NCI-H748 (cell line): ENCODE measurements at regions not wholly inside any gene's neighbourhood (a gene's known extent, or its start where the extent isn't known, plus 50 kb on each side); places are given as distances from the start of the nearest gene placed in this dataset.
"Not testable (repeated sequence)": the region's sequence is repeated elsewhere in the genome, so short reads cannot be mapped to it uniquely, and the experiment has no call there.

Experiments used
- DNase-seq: peaks from one replicate; lab custom pipeline; 2025; ENCODE audit not compliant: unreplicated experiment; lab: John Stamatoyannopoulos, UW

DNA sequence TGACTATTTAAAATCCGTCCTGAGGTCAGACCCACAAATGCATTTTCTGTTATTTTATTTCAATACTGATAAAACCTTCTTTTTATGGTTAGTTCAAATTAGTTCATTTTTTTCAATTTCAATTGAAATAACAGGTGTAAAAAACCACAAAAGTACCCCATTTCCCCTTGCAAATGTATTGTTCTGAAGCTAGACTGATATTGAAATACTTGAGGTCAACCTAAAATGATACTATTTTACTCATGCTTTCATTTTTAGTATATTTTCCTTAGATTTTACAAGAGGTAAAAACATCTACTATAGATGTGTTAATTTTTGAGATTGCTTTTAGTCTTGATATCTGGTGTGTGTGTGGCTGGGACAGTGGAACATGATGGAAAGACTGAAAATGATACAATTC, 2237.8 kb downstream of the ARAP2 start:
- not testable (repeated sequence) for DNase-seq

DNA sequence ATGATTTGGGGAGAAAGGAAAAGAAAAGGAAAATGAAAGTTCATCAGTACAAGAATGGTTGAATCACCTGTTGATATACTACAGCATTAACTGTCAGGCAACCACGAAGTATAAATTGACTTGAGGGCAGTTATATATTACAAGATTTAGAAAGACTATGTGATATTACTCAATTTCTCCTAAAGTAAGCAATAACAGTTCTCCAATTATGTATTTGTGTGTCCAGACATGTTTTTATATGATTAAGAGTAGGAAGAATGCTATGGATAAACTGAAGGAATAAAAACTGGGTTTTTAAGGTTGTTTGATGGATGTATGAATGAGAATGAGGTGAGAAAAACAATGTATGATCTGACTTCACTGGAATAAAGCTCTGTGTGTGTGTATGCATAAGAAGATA, 2234.4 kb downstream of the ARAP2 start:
- DNase-seq = no peak

DNA sequence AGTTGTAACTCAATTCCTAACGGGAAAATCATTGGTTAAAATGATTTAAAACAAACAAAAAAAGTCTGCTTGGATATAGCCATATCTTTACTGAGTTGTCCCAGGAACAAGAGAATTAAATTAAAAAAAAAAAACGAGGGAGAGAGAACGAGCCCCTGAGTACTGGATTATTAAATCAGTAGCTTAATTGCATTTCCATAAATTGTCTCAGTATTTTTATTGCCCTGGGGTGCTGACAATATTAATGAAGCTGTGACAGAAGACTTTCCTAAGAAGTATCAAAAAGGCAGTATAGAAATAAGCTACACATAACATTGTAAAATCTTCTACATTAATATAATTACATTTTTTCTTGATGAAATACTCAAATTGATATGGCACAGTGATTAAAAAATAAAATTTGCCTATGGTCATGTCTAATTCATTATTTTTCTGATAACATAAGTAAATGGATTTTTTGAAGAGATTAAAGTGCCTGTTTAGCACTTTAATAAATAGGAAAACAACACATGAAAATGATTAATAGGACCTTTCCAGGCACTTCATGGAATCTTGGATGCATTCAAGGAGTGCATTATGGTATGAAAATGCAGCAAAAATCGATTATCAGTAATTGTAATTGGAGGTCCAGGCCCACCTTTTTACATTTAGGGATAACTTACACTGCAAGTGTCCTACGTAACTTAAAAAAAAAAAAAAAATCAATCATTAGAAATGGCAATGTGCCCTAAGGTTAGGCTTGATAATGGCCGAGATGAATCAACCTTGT, 2233.4 kb downstream of the ARAP2 start:
- DNase-seq = no peak

DNA sequence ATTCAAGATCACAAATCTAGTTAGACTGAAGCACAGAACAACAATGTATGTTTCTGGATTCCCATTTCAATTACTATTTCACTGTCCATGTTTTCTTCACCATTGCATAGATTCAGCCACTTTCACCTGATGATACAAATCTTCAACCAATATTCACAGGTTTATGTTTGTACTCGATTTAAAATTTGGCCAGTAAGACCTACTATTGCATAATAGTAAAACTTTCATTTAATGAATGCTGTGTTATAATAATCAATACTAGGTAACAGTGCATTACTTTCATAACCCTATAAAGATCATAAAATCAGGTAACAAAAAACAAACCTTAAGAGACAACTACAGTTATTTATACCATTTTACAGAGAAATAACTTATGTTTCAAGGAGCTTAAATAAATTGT, 2209.1 kb downstream of the ARAP2 start:
- DNase-seq = no peak

DNA sequence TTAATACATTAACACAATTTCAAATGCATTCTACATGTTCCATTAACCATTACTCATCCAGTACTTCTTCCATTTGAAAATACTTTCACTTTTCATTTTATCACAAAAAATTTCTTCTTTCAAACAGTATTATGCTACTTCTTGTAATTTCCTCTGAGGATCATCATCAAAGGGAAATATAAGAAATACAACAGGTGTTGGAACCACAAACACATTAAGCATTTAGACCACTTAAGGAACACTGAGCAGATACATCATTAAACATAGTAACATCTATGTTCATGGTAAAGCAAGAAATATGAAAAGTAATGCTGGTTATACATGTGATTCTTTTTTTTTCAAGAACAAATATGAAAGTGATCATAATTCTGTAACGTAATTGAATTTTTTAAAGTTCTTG, 2207.0 kb downstream of the ARAP2 start:
- no peak for DNase-seq

DNA sequence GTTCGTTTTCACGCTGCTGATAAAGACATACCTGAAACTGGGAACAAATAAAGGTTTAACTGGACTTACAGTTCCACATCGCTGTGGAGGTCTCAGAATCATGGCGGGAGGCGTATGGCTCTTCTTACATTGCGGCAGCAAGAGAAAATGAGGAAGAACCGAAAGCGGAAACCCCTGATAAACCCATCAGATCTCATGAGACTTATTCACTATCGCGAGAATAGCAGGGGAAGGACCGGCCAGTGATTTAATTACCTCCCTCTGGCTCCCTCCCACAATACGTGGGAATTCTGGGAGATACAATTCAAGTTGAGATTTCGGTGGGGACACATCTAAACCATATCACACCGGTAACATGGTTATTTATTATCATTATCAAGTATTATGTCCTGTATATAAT, 2204.5 kb downstream of the ARAP2 start:
- DNase-seq = no peak

DNA sequence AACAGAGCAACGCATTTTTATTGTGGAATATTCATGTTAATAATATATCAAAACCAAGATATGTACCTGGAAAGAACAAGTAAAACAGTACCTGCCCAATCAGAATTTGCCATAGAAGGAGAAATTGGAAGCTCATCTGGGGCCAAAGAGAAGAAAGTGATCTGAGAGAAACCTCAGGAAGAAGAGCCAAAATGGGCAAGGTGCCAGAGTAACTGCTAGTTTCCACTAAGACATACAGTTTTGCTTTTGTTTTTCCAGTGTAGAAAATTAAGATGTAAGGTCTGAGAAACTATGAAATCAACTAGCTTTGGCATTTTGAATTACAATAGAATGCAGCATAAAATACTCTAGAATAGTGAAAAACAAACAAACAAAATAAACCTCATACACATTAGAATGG, 2201.2 kb downstream of the ARAP2 start:
- no peak for DNase-seq

DNA sequence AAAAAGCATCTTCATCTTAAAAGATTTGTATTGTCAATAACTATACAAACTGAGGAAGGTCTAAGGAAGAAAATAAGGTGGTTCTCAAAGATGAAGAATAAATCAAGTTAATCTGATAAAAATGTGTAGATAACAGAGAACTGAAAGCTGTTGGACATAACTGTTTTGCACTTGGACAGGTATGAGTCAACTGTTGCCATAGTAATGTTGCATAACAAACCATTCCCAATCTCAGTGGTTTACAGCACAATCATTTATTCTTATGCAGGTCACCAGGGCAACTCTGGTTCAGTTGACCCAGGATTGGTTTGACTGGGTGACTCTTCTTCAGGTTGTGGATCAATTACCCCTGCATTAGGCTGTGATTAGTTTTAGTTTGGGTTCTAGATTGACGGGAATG, 2197.7 kb downstream of the ARAP2 start:
- no peak for DNase-seq

DNA sequence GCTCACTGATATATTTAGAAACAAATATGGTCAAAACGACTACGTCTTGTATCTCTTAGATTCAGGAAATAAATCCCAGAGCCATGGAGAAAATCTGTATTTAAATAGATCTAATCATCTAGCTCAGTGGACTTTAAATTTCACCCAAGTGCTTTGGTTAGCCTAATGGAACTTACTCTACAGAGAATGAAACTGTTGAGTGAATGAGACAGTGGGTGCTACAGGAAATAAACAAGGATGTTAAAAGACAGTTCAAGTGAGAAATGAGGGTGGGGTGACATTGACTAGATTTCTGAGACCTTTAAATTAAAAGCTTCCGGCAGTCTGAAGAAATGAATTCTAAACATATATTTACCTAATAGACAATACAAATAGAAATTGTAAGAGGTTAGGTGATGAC, 2197.0 kb downstream of the ARAP2 start:
- peak; percentile 14 for DNase-seq

DNA sequence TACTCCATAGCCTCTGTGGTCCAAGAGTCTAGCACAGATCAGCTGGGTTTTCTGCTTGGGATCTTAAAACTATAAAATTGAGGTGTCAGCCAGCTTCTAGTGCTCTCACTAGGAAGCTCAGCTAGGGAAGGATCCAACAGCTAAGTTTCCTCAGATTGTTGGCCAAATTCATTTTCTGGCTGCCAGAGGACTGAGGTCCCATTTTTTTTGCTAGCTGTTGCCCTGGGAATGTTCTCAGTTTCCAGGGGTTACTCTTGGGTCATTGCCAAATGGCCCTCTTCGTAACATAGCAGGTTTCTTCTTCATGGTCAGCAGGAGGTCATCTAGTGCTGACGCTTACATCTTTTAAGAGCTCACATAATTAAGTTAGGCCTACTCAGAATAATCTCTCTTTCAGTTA, 2178.2 kb downstream of the ARAP2 start:
- DNase-seq = no peak

DNA sequence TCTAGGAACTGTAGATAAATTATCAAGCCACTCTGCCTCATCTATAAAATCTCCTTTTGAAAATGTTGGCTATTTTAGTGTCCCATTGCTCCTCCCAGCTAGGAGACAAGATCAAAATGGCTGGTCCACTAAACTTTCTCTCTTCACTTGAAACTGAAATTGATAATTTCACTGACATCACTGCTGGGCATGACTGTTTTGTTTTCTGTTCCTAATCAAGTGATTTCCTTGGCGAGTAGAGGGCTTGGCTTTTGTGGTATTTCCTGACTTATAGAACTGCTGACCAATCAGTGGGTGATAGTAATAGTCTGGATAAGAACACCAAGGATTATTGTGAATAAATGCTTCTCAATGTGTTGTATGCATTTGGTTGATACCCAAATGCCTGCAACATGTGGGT, 2152.9 kb downstream of the ARAP2 start:
- no peak for DNase-seq

DNA sequence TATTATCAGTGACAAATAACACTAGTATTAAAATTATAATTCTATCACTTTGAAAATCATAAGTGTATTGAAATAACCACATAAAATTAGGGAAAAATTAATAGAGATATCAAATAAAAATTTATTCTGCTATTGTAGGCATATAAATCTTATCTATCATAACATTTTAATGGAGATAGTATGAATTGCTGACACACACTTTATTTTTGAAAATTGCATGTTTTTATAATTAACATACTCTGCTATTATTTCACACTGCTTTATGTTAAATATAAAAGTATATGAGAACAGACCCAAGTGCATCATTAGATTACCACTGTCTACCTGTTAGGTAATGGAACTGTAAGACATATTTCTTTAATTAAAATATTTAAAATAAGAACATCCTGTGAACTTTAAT, 2150.2 kb downstream of the ARAP2 start:
- no peak for DNase-seq

DNA sequence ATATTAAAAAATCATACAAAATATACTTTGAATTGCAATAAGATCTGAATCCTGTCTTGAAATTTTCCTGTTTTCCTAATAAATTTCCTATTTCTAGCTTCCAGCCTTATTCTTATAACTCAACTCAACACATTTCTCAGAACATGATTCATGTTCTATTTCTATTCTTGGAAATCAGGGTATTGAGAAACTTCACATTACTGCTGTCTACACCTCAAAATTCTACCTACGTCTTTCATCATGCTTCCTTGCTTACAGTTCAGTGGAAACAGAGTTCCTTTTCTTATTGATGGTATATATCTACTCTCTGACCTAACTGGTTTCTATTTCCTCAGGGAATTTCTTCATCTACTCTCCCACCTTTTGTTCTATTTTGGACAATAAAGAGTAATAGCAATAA, 2139.0 kb downstream of the ARAP2 start:
- DNase-seq = no peak

DNA sequence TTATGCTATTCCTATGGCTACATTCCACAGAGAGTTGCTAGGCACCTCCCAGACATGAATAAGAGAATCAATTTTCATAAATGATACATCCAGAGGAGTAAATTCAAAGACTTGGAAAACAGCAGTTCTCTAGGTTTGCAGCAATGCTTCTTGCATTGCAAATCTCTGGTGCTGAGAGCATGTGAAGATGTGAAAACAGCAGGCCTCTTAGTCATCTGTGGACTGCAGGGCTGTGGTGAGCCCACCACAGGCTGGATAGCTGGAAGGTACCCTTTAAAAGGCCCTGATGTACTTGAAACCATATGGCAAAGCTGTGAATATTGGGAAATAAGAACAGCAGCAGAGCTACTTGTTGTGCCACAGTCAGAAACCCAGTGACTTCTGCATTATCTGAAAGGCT, 2135.9 kb downstream of the ARAP2 start:
- DNase-seq = no peak

DNA sequence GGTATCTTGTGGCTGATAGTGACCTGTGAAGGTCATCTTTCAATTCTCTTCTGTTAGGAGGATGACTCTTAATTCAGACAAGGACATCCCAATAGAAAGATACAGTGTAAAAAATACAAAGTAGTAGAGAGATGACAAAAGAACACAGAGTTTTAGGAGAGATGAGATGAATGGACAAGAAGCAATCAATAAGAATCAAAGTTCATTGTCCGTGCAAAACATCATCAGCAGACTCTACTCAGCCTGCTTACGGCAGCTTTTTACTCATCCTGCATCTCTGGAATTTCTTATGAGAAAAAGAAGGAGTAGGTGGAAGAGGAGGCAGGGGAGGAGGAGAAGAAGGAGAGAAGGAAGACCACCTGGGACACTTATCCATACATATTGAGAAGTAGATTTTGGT, 2131.7 kb downstream of the ARAP2 start:
- no peak for DNase-seq

DNA sequence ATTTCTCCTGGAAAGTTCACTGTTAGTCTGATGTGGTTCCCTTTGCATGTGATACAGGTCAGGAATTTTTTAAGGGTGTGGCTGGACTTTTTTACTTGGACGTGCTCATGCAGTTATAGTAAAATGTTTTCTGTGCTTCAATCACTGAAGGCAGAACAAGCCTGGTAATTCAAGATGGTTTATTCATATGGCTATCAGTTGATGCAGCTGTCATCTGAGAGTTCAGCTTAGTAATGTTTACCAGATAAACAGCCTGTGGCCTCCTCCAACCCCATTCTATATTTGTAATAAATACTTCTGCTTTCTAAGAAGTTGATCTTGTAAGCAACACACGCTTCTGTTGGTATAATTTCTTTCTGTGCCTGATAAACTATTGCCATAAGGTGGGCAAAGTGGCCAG, 2105.9 kb downstream of the ARAP2 start:
- DNase-seq = no peak

DNA sequence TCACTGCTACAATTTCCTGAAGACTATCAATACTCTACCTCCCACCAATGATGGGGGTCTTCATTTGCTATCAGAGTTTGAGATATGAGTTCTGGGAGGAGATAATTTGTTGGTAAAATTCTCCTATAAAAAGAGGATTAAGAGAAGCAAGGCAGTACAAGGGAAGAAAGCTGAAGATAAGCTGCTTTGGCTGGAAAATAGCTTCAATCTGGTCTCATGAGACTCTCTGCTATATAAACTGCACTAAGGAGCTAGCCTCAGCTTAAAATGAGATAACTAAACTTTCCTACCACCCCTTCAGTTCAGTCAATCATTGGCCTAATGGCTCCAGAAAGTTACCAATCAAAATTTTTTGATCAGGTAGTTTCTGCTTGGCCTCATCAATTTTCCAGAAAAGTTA, 2105.0 kb downstream of the ARAP2 start:
- no peak for DNase-seq

DNA sequence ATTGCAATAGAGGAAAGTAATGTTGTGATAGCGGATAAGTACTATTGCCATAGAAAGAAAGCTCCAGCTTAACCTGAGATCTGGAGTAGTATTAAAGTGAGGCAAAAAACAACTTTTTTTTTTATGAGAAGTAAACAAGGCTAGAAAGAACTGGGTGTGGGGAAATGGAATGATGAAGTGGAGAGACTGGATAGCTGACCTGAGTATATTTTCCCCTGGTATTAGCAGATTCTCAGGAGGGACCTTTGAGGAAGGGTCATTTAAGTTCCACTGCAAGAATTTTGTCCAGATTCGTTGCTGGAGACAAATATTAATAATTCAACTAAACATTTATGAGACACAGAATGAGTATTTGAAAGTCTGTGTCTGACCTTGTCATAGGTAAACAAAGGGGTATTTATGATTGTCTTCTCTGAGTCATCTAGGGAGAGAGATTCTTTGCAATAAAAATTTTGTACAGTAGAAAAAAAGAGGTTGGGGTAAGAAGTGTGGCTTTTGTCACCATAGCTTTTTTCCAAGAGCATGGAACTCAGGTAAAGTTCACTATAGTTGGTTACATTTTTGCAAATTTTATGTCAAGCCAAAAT, 2095.9 kb downstream of the ARAP2 start:
- no peak for DNase-seq

DNA sequence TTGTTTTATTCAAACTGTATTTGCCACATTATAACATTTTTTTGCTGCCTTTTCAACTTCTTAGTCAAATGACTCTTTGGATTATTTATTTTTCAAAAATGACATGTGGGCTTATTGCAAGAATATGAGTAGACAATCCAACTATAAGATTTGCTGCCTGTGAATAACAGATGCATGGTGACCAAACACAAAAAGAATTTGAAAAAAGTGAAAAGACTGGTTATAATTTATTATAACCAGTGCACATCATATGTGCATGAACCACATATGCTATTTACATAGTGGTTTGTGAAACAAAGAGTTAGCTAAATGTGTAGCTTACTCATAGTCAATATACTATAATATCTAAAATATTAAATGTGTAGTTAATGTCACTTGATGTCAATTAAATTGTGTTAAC, 2086.8 kb downstream of the ARAP2 start:
- no peak for DNase-seq

DNA sequence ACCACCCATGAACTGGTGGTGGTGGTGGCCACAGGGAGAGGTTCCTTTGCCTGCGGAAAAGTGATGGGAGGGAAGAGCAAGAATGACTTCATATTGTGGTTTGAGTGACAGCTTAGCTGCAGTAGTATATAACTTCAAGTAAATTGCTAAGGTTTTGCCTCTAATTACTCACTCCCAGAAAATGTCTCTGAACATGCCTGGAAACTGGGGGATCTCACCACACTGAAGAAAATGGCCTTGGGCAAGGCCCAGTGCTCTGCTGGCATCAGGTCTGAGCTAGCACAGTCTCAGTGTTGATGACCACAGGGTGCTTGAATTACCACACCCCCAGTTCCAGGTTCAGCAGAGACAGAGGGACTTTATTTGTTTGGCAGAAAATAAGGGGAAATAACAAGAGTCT, 2085.4 kb downstream of the ARAP2 start:
- no peak for DNase-seq

DNA sequence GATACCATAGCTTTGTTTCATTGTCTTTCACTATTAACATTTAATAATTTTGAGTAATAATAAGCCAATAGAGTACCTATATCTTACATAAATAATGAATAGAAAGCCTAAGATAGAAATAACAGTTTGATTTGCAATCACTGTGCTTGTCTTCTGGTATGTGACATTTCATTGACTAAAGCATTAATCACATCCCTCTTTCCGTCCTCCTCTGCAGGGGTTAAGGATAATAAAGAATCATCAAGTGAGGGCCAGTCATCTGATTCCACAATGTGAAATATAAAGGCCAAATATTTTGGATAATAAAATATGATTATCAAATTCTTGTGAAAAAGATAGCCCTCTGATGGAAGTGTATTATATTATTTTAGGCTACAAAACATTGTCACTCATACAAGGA, 2073.4 kb downstream of the ARAP2 start:
- DNase-seq = no peak

DNA sequence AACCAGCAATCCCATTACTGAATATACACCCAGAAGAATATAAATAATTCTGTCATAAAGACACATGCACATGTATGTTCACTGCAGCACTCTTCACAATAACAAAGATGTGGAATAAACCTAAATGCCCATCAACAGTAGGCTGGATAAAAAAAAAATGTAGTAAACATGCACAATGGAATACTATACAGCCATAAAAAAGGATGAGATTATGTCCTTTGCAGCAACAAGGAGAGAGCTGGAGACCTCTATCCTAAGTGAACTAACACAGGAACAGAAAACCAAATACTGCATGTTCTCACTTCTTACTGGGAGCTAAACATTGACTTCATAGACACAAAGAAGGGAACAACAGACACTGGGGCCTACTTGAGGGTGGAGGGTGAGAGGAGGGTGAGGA, 2067.7 kb downstream of the ARAP2 start:
- DNase-seq = no peak

DNA sequence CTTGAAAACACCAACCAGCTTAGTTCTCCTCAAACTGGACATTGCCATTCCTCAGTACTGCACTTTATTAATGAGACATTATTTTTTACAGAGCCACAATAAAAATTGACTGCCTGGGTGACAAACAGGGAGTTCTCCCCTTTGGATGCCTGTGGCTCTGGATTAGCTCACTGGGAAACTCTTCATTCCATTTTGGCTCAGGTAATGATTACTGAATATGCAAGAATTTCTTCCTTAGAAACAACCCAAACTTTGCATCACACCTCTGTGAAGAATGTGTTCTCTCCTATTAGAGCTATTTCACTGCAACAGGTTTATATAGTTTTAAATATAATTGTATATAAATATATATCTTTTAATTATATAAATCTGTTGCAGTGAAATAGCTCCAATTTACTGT, 2065.8 kb downstream of the ARAP2 start:
- no peak for DNase-seq
